ENCODE measurements at regions not wholly inside any gene's neighbourhood (a gene's known extent, or its start where the extent isn't known, plus 50 kb on each side); places are given as distances from the start of the nearest gene placed in this dataset.

- no peak for DNase-seq (ENCODE audit: extremely low read depth, low read depth)
- TF ChIP-seq, protein P1, sequence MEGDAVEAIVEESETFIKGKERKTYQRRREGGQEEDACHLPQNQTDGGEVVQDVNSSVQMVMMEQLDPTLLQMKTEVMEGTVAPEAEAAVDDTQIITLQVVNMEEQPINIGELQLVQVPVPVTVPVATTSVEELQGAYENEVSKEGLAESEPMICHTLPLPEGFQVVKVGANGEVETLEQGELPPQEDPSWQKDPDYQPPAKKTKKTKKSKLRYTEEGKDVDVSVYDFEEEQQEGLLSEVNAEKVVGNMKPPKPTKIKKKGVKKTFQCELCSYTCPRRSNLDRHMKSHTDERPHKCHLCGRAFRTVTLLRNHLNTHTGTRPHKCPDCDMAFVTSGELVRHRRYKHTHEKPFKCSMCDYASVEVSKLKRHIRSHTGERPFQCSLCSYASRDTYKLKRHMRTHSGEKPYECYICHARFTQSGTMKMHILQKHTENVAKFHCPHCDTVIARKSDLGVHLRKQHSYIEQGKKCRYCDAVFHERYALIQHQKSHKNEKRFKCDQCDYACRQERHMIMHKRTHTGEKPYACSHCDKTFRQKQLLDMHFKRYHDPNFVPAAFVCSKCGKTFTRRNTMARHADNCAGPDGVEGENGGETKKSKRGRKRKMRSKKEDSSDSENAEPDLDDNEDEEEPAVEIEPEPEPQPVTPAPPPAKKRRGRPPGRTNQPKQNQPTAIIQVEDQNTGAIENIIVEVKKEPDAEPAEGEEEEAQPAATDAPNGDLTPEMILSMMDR (IDR thresholded peaks at IDR 0.05; ENCODE audit: low read depth, low read length) = no peak
Observed at GRCh38 chr5:165282491-165282890, 1777.1 kb downstream of the MAT2B start.

DNA sequence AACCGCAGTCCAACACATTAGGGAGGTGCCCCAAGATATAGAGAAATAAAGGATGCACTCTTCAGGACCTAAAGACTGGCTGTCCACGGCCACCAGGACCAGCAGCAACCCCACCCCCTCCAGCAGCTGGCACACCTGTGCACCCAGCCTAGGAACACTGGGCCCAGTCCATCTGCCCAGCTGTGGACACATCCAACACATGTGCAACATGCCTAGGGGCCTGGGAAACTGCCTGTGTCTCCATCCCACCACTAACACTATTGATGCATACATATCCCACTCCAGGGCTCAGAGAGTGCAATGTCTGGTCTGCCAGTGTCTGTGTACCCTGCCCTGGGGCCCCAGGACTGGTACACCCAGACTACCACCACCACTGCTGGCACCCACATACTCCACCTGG is 1781.3 kb downstream of the MAT2B start:
- no peak for DNase-seq (ENCODE audit: extremely low read depth, low read depth)
- TF ChIP-seq, protein P1 (IDR thresholded peaks at IDR 0.05; ENCODE audit: low read depth, low read length) = no peak

GRCh38 chr5:165290535-165290934 is 1785.1 kb downstream of the MAT2B start:
- DNase-seq (ENCODE audit: extremely low read depth, low read depth) = no peak
- TF ChIP-seq, protein P1 (IDR thresholded peaks at IDR 0.05; ENCODE audit: low read depth, low read length) = no peak

- TF ChIP-seq, protein P1 (IDR thresholded peaks at IDR 0.05; ENCODE audit: low read depth, low read length) = no peak
- no peak for DNase-seq (ENCODE audit: extremely low read depth, low read depth)
Observed at GRCh38 chr5:165296401-165297130, 1791.1 kb downstream of the MAT2B start.

DNA sequence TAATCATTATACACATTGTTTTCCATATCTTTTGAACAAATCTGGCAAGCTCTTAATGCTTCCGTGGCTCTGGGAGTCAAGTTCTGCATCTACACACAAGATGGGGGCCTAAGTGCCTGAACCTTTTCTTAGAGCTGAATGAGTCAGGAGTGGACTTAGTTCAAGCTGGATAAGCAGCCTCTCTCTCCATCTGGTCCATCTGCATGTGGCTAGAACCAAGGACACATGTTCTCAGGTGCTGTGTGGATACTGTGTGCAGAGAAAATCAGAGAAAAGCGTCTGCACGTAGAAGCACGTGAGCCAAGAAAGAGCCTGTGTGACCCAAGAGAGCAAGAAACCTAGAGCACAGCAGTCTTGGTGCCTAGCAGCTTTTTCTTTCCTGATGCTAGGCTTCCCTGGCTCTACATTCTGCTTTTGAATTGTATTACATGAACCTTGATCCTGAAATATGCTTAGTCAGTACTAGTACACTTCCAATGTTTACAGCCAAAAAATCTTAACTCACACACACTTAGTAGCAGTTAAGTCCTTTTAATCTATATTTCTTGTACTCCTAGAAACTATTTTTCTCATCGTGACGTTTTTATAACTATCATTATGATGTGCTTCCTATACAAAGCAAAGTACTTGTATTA is 1798.9 kb downstream of the MAT2B start:
- TF ChIP-seq, protein P1 (IDR thresholded peaks at IDR 0.05; ENCODE audit: low read depth, low read length) = no peak
- DNase-seq (ENCODE audit: extremely low read depth, low read depth) = no peak

DNA sequence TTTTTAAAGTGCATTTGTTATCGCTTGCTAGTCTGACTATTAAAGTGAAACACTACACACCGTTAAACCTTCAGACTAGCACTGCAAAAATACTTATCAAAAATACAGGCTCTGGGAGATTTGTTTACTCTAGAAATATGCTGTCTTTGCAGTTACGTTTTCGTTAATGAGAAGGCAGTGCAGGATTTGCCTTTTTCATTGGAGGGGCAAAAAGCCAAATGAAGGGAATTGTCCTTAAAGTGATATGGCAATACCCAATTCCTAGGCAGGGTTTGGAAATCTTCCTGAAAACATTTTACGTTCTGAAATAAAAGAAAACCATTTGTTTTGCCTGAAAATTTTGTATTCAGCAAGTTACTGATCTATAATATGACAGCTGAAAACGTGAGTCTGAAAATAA is 1800.2 kb downstream of the MAT2B start:
- DNase-seq (ENCODE audit: extremely low read depth, low read depth) = no peak
- TF ChIP-seq, protein P1 (IDR thresholded peaks at IDR 0.05; ENCODE audit: low read depth, low read length) = no peak

GRCh38 chr5:165309446-165309845 is 1804.0 kb downstream of the MAT2B start:
- no peak for DNase-seq (ENCODE audit: extremely low read depth, low read depth)
- TF ChIP-seq, protein P1 (IDR thresholded peaks at IDR 0.05; ENCODE audit: low read depth, low read length) = no peak
